ENCODE measurements at regions not wholly inside any gene's neighbourhood (a gene's known extent, or its start where the extent isn't known, plus 50 kb on each side); places are given as distances from the start of the nearest gene placed in this dataset.

DNA sequence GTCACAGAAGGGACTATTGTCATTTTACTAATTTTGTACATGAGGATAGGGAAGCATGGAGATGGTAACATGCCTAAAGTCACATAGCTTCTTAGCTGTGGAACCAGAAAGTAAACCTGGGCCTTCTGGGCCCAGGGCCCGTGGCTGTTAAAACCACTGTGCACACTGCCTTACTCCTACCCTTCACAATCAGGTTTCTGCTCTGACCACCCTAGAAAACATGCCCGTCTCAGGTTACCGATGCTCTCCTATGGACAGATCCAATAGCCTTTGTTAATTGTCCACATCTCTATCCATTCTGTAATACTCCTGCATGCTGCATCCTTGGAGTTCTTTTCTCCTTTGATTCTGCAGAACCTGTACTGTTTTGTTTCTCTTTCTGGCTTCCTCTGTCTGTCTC is 79.0 kb upstream of the TACR1 start:
- no peak for DNase-seq (ENCODE audit: low read depth)

DNA sequence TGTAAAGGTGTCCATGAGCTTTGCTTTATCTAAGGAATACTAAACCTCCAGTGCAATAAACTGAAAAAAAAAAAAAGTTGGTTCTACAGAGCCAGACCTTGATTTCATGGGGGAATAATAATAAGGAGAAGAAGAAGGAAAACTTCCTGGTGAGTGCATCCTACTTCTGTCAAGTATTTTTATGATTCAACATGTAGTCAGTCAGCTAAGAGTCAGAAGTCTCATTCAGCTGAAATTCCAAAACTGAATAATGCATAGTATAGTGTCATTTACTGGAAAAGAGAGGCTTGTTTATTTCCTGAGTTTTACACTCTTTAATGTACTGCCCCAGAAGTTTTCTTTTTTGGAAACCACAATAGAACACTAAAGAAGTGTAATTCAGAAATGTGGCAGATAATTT is 77.8 kb upstream of the TACR1 start:
- DNase-seq (ENCODE audit: low read depth): no peak

DNA sequence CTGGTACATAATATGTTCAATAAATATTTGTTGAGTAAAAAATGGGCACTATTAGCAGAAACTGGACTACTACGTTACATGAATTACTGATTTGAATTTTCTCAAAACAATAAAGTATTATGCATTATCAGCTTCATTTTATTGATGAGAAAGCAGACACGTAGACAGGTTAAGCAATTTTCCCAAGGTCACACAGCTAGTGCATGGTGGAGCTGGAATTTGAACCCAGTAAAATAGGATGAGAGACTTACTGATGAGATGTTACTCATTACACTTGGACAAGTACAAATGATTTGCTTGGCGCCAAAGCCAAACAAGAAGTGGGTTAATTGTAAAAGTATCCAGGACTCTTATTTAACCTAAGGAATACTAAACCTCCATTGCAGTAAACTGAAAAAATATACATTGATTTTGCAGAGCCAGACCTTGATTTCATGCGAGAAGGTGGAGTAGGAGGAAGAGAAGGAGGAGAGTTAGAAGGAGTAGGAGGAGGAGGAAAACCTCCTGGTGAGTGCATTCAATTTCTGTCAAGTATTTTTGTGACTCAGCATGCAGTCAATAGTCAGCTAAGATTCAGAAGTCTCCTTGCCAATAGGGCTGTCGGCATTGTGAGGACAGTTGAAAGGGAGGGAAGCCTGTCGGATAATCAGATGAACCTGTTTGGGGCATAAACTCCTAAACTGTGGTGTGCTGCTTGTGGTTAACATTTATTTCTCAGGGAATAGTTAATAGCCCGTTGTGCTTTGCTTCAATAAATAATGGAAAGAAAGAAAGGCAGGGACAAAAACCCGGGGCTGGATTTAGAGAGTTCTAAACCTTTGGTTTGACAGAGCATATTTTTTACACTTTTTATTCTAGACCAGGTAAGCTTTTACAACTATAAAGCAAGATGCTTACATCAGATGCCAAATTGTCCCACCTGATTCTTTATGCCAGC is 77.0 kb upstream of the TACR1 start:
- no peak for DNase-seq (ENCODE audit: low read depth)

DNA sequence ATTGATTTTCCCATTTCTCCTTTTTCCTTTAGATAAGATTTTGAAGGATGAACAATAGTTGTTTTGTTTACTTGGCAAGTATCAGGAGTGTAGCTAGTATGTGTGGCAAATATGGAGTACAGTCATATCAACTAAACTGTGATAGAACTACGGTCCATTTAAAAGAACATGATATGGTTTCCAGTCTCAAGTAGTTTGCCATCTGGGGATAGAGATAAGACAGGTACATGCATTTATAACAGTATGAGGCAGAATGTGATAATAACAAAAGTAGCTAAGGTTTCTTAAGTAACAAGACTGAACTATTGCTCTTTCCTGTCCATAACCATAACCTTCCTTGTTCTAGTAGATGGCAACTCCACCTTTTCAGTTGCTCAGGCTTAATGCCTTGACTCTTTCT is 75.6 kb upstream of the TACR1 start:
- DNase-seq (ENCODE audit: low read depth): no peak

DNA sequence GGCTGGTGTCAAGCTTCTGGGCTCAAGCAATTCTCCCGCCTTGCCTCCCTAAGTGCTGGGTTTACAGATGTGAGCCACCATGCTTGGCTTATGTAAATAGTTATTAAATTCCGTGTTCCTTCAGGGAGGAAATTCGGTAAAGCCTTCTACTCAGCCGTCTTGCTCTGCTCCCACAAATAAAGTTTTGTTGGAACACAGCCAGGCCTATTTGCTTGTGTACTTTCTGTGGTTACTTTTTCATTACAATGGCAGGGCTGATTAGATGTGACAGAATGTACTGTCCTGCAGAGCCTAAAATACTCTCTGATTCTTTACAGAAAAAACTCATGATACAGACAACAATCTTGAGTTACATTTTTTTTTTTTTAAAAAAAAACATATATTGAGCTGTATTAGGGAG is 68.8 kb upstream of the TACR1 start:
- DNase-seq (ENCODE audit: low read depth): no peak

DNA sequence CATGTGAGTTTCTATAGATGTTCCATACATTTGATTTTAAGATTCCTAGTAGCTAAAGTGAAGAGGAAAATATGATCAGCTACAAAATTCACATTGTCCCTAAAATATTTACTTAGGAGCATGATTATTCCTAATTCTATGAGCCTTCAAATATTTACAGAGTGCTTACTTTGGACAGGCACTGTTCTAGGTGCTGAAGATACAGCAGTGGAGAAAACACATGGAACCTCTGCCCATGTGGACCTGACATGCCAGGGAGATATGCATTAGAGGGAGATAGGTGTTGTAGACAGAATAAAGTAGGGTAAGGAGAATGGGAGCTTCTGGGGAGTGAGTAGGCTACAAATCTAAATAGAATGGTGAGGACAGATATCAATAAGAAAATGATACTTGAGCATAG is 62.6 kb upstream of the TACR1 start:
- no peak for DNase-seq (ENCODE audit: low read depth)

DNA sequence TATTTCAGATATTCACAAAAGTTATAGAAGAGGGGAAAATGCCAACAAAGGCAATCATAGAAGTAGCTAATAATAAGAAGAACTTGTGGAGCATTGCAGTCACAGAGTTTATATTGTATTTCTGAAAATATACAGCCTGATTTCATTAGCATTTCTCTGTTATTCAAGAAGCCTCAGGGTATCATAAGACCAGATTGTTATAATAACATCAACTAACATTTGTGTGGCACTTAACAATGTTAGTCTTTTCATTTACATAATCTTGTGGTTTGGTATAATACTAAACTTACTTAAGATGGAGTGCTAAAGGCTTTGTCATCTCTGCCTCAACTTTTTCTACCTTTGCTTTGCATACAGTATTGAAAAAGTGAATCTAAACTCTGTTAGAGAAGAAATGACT is 61.6 kb upstream of the TACR1 start:
- no peak for DNase-seq (ENCODE audit: low read depth)

DNA sequence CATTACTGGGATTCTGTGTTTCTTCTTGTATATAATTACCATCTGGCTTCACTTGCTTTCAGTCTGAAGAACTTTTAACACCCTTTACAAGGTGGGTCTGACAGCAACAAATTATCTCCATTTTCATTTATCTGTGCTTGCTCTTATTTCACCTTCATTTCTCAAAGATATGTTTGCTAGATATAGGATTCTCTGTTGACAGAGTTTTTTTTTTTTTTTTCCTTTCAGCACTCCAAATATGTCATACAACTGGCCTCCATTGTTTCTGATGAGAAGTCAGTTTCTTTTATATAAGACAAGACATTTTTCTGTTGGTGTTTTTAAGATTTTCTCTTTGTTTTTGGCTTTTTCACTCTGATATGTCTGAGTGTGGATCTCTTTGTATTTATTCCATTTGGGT is 59.3 kb upstream of the TACR1 start:
- DNase-seq (ENCODE audit: low read depth): no peak

DNA sequence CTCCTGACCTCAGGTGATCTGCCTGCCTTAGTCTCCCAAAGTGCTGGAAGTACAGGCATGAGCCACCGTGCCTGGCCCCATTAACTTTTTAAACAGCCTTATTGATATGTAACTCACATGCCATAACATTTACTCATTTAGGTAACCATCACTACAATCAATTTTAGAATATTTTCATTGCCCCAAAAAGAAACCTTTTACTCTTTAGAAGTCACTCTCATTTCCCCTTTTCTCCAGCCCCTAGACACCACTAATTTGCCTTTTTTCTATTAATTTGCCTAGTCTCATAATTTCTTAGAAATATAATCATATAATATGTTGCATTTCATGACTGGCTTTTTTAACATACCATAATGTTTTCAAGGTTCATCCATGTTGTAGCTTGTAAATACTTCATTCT is 57.2 kb upstream of the TACR1 start:
- no peak for DNase-seq (ENCODE audit: low read depth)

DNA sequence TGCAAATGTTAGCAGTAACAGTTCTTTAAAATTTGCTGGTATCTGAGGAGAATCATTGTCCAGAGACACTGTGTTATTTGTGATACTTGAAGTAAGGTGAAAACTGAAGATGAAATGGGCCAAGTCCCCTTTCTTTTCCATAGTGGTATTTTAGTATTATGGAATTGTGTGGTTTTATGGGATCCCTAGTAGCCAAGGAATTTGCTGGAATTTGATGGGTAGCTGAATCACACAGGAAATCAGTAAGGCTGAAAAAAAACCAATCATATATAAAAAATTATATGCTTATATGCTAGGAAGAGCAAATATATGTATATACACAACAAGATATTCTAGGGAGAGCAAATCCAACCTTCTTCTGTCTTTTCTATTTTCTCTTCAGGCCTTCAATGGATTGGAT is 54.2 kb upstream of the TACR1 start:
- DNase-seq (ENCODE audit: low read depth): no peak

DNA sequence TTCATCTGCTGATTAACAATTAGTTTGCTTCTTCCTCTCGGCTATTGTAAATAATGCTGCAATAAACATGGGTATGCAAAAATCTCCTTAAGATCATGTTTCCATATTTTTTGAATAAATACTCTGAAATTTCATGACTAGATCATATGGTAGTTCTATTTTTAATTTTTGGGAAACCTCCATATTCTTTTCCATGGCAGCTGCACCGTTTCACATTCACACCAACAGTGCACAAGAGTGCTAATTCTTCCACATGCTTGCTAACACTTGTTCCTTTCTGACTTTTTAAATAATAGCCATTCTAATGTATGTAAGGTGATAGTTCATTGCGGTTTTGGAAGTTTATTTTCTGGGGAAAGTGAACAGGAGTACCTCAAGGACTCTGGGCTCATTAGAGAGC is 52.6 kb upstream of the TACR1 start:
- no peak for DNase-seq (ENCODE audit: low read depth)
